Memory B cell (primary cell): ENCODE measurements at regions not wholly inside any gene's neighbourhood (a gene's known extent, or its start where the extent isn't known, plus 50 kb on each side); places are given as distances from the start of the nearest gene placed in this dataset.
"Not testable (repeated sequence)": the region's sequence is repeated elsewhere in the genome, so short reads cannot be mapped to it uniquely, and the experiment has no call there.

Source experiments
- ATAC-seq: fragments of 150-1000 bp; cut with Tn5 transposase; 2 replicates; pipeline ENCODE4 v1.10.0; 2021; ENCODE audit warnings: low read depth, mild to moderate bottlenecking, moderate library complexity
- DNase-seq, 2 donors: peaks; one replicate each; pipeline ENCODE4 v3.0.0; 2022; ENCODE audit warnings: low spot score in 2 of 2
- H3K27ac Mint-ChIP-seq: one replicate; pipeline ENCODE4 v1.8.0; 2022; ENCODE audit warnings: mild to moderate bottlenecking, moderate library complexity, mixed read lengths
- H3K27me3 Mint-ChIP-seq: one replicate; pipeline ENCODE4 v1.8.0; 2022; ENCODE audit warnings: mixed read lengths
- H3K36me3 Mint-ChIP-seq: one replicate; pipeline ENCODE4 v1.8.0; 2022; ENCODE audit warnings: mild to moderate bottlenecking, mixed read lengths
- H3K4me1 Mint-ChIP-seq: one replicate; pipeline ENCODE4 v1.8.0; 2022; ENCODE audit warnings: mixed read lengths
- H3K4me3 Mint-ChIP-seq: one replicate; pipeline ENCODE4 v1.8.0; 2022; ENCODE audit warnings: mild to moderate bottlenecking, moderate library complexity, mixed read lengths
- H3K9me3 Mint-ChIP-seq: one replicate; pipeline ENCODE4 v1.8.0; 2022; ENCODE audit warnings: mixed read lengths

DNA sequence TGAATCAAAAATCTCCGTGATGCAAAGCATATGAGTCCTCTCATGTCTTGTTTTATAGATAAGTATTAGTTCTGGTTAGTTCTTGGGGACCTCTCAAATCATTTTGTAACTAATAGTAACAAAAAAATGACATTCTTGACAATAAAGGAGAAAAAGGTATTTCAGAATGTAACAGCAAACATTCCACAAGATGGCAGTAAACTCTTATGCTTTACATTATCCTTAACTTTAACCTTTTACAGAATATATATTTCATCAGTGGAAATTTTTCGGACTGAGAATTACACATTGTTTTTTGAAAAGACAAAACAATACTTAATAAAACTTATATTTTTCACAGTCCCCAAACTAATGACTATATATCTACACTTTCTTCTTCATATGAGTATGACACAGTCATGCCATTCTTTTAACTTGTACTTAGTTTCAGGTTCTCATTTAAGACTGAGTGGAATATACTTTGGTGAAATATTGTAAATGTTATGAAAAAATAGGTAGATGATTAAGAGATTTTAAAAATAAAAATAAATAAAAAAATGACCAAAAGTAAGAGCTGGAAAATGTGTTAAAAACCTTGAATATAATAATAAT is 142.9 kb upstream of the NXPH2 start:
- Mint-ChIP-seq H3K36me3 (no peaks in the 10 kb centered on the region), H3K9me3 (no peaks in the 10 kb centered on the region), H3K4me3 (no peak overlapping the region), H3K4me1 (no peaks in the 10 kb centered on the region), H3K27ac (no peak overlapping the region), H3K27me3 (no peaks in the 10 kb centered on the region)
- ATAC-seq: no peak
- DNase-seq: no peak

- H3K4me3 Mint-ChIP-seq: no peak overlapping the region
- ATAC-seq (no peak), DNase-seq (no peak)
- H3K27ac Mint-ChIP-seq: no peak overlapping the region
- no peaks in the 10 kb centered on the region for H3K9me3 Mint-ChIP-seq
- no peaks in the 10 kb centered on the region for H3K36me3 Mint-ChIP-seq
- H3K27me3 Mint-ChIP-seq: no peaks in the 10 kb centered on the region
- no peaks in the 10 kb centered on the region for H3K4me1 Mint-ChIP-seq
Observed at GRCh38 chr2:138919120-138919747, 139.0 kb upstream of the NXPH2 start.

DNA sequence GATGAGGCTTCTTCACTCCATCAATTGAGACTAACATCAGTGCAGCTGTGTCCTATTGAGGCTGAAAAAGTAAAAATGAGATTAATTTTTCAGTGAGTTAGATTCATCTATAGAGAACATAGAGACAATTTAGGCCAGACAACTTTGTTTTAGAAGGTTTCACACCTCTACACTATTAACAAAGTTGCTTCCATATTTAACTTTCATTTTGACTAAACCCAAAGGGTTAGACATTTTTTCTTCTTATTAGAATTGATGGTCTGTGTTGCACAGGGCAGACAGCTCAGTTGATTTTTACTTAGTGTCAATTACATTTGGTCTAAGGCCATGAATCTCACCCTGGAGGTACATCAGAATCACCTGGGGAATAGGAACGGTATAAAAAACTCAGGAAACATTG is 130.2 kb upstream of the NXPH2 start:
- DNase-seq (no peak), ATAC-seq (no peak)
- no peaks in the 10 kb centered on the region for H3K27me3 Mint-ChIP-seq
- no peaks in the 10 kb centered on the region for H3K36me3 Mint-ChIP-seq
- no peak overlapping the region for H3K27ac Mint-ChIP-seq
- no peak overlapping the region for H3K4me3 Mint-ChIP-seq
- peaks cover 3% of the 10 kb centered on the region for H3K9me3 Mint-ChIP-seq
- no peaks in the 10 kb centered on the region for H3K4me1 Mint-ChIP-seq

DNA sequence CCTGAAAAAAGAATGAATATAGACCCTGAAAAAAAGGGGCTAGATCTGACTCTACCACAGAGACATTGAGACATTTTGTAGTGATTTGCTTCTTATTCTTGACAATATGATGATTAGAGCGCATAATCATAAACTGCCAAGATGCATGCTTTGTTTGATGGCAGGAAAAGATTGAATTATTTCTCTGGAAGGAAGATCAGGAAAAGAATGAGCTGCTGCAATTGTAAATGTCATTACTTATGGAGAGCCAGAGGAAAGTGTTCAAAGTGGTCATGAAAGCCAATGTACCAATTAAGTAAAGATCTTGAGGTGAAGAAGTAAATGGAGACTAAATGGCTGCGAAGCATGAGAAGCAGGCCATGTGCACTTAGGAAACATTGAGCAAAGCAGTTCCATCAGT is 126.4 kb upstream of the NXPH2 start:
- peaks cover 1% of the 10 kb centered on the region for H3K9me3 Mint-ChIP-seq
- no peaks in the 10 kb centered on the region for H3K4me1 Mint-ChIP-seq
- no peak for DNase-seq
- no peak overlapping the region for H3K4me3 Mint-ChIP-seq
- H3K36me3 Mint-ChIP-seq: no peaks in the 10 kb centered on the region
- no peak overlapping the region for H3K27ac Mint-ChIP-seq
- no peaks in the 10 kb centered on the region for H3K27me3 Mint-ChIP-seq
- no peak for ATAC-seq

DNA sequence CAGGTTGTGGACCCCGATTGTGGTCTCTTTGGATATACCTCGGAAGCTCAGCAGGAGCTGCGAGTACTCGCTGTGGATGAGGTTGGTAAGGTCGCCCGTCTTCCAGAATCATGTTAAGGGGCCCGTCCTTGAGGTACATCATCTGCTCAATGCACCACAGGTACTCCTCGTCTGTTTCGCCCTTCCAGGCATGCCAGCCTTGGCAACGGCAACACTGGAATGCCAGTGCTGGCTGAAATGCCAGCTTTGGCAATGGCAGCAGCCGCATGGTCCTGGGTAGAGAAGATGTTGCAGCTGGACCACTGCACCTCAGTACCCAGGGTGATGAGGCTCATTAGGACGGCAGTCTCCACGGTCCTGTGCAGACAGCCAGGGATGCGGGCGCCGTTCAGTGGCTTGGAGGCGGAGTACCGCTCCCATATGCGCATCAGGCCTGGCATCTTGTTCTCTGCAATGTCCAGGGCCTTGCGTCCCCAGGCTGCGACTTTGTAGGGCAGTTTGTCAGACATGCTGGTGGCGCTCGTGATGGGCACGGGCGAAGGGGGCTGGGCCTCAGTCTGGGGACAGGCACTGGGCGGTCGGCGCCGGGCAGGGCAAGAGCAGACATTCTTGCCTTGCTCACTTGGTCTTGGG is 122.2 kb upstream of the NXPH2 start:
- Mint-ChIP-seq H3K36me3 (no peaks in the 10 kb centered on the region), H3K27ac (no peak overlapping the region), H3K9me3 (no peaks in the 10 kb centered on the region), H3K4me1 (no peaks in the 10 kb centered on the region), H3K4me3 (no peak overlapping the region), H3K27me3 (no peaks in the 10 kb centered on the region)
- ATAC-seq: no peak
- no peak for DNase-seq

DNA sequence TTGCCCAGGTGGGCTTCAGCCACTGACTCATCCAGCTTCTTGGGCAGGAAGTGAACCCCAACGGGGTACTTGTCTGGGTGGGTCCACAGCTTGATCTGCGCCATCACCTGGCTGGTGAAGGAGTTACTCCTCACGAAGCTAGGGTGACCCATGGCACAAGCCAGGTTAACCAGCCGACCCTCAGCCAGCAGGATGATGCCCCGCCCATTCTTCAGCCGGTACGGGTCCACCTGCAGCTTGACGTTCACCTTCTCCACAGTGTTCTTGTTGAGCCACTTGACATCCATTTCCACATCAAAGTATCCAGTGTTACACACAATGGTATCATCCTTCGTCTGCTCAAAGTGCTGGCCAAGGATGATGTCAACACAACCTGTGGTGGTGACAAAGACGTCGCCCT is 121.3 kb upstream of the NXPH2 start:
- Mint-ChIP-seq H3K4me3 (no peak overlapping the region), H3K27ac (no peak overlapping the region), H3K27me3 (no peaks in the 10 kb centered on the region), H3K4me1 (no peaks in the 10 kb centered on the region), H3K36me3 (no peaks in the 10 kb centered on the region), H3K9me3 (no peaks in the 10 kb centered on the region)
- no peak for DNase-seq
- no peak for ATAC-seq

GRCh38 chr2:138898855-138899254 is 118.7 kb upstream of the NXPH2 start:
- Mint-ChIP-seq H3K27me3 (no peaks in the 10 kb centered on the region), H3K4me3 (no peak overlapping the region), H3K4me1 (no peaks in the 10 kb centered on the region), H3K9me3 (peaks cover 2% of the 10 kb centered on the region), H3K36me3 (no peaks in the 10 kb centered on the region), H3K27ac (no peak overlapping the region)
- no peak for ATAC-seq
- DNase-seq: no peak

DNA sequence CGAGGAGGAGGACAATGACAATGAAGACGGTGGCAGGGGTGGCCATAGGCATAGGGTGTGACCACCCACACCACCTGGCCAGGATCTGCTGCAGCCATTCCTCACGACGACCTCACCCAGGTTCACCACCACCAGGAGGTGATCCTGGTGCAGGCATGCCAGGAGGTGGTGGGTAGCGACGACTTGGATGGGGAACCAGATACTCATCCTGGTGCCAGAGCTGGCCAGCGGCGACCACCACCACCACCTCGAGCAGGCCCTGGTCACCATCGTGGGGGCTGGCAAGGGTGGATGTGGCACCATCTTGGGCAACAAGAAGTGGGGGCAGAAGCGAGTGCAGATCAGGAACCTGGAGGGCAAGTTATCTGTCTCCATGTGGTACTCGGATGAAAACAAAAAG is 117.1 kb upstream of the NXPH2 start:
- Mint-ChIP-seq H3K9me3 (peaks cover 2% of the 10 kb centered on the region), H3K4me3 (no peak overlapping the region), H3K27me3 (no peaks in the 10 kb centered on the region), H3K36me3 (no peaks in the 10 kb centered on the region), H3K4me1 (no peaks in the 10 kb centered on the region), H3K27ac (no peak overlapping the region)
- DNase-seq (no peak), ATAC-seq (no peak)

DNA sequence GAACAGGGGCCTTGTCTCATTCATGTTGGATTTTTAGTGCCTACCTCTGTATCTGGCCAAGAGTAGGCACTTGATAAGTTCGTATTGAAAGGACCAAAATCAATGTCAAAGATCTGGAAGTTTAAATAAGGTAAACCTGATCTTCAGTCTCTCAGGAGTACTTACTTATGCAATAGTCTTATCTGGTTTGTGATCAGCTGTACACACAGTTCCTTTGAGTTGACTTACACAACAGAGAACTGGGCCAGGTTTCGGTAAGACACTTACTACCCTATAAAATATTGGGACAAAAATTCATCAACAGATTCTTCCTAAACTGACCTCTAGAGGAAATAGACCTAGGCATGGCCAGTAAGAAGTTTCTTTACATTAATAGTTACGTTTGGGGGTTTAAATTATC is 113.6 kb upstream of the NXPH2 start:
- no peak for ATAC-seq
- no peaks in the 10 kb centered on the region for H3K36me3 Mint-ChIP-seq

DNA sequence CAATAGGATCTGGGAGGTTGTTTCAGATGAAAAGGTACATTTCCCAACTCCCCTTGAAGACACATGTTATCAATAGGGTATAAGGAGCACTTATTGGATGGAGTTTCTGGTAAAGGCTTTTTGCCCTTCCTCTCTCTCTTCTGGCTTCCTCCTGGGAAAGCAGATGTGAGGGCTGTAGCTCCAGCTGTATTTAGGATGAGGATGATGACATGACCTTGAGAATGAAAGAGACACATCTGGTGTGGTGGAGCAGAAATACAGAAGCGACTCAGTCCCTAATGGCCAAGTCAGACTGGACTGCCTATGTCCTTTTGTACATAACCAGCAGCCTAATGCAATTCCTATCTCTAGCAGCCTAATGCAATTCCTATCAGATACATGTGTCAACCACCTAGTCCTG is 100.9 kb upstream of the NXPH2 start:
- no peak overlapping the region for H3K27ac Mint-ChIP-seq
- ATAC-seq: no peak
- H3K9me3 Mint-ChIP-seq: no peaks in the 10 kb centered on the region
- peaks cover 2% of the 10 kb centered on the region for H3K27me3 Mint-ChIP-seq
- no peak overlapping the region for H3K4me3 Mint-ChIP-seq
- H3K4me1 Mint-ChIP-seq: no peaks in the 10 kb centered on the region
- DNase-seq: no peak
- no peaks in the 10 kb centered on the region for H3K36me3 Mint-ChIP-seq

More for the DNA sequence above, 113.6 kb upstream of the NXPH2 start:
- no peaks in the 10 kb centered on the region for H3K27me3 Mint-ChIP-seq
- no peaks in the 10 kb centered on the region for H3K4me1 Mint-ChIP-seq
- peaks cover 2% of the 10 kb centered on the region for H3K9me3 Mint-ChIP-seq
- no peak for DNase-seq
- H3K4me3 Mint-ChIP-seq: no peak overlapping the region
- H3K27ac Mint-ChIP-seq: no peak overlapping the region

DNA sequence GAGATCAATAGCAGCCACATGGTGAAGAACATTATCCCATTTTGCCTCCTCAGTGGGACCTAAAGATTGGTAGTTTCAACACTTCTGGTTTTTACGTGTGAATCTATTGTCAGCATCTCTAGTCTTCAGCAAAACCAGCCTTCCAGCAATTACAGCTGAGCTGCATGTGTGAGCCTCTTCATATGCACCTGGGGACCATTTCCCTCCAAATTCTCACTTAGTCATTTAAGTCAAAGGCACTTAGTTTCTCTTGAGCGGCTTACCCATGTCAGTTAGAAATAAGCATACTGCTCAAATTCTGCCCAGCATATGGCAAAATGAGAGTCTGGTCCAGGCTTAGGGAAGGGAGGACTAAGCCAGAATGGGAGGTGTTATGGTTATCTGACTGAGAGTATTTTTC is 99.7 kb upstream of the NXPH2 start:
- DNase-seq (no peak), ATAC-seq (no peak)
- no peaks in the 10 kb centered on the region for H3K9me3 Mint-ChIP-seq
- H3K4me3 Mint-ChIP-seq: no peak overlapping the region
- no peak overlapping the region for H3K27ac Mint-ChIP-seq
- no peaks in the 10 kb centered on the region for H3K36me3 Mint-ChIP-seq
- peaks cover 2% of the 10 kb centered on the region for H3K27me3 Mint-ChIP-seq
- H3K4me1 Mint-ChIP-seq: no peaks in the 10 kb centered on the region

DNA sequence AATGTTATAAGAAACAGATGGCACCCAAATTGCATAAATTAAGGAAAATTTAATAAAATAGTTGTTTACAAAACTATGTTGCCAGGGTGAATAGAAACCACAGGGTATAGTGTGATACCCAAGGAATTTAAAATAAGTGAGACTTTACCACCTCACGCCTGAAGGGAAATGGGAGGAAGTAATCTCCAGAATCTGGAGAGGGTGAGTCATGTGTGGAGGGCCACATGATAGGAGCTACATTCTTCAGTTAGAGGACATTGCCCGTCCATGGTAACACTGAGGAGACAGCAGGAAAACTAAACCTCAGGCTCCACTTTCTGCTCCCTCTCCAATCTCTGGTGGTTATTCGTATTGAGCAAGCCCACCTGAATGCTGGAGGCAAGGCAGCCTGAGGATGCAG is 97.2 kb upstream of the NXPH2 start:
- H3K27me3 Mint-ChIP-seq: peaks cover 2% of the 10 kb centered on the region
- no peak for ATAC-seq
- no peaks in the 10 kb centered on the region for H3K9me3 Mint-ChIP-seq
- no peak for DNase-seq
- H3K4me3 Mint-ChIP-seq: no peak overlapping the region
- no peaks in the 10 kb centered on the region for H3K36me3 Mint-ChIP-seq
- H3K27ac Mint-ChIP-seq: no peak overlapping the region
- H3K4me1 Mint-ChIP-seq: no peaks in the 10 kb centered on the region

DNA sequence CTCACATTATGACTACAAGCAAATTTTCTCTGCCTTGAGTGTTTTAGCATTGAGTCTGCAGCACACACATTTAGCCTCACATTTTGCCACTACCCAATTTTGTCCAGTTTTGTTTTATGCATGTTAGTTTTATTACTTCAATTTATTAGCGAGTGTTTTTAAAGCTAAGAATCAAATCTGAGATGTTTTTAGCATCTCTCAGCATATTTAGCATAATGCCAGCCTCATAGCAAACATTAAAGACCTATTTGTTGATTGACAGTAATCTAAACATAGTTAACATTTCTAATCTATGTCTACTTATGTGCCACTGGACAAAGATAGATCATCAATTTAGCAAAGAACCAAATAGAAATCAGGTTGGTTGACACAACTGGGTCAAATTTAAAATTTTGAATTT is 94.1 kb upstream of the NXPH2 start:
- Mint-ChIP-seq H3K36me3 (no peaks in the 10 kb centered on the region), H3K27me3 (peaks cover under 1% of the 10 kb centered on the region), H3K27ac (no peak overlapping the region), H3K4me1 (no peaks in the 10 kb centered on the region), H3K4me3 (no peak overlapping the region), H3K9me3 (peaks cover 4% of the 10 kb centered on the region)
- ATAC-seq (no peak), DNase-seq (no peak)

GRCh38 chr2:138872116-138872515 is 91.9 kb upstream of the NXPH2 start:
- not testable (repeated sequence) for H3K4me3 Mint-ChIP-seq, H3K27me3 Mint-ChIP-seq, H3K4me1 Mint-ChIP-seq, ATAC-seq, DNase-seq, H3K36me3 Mint-ChIP-seq, H3K9me3 Mint-ChIP-seq, H3K27ac Mint-ChIP-seq

DNA sequence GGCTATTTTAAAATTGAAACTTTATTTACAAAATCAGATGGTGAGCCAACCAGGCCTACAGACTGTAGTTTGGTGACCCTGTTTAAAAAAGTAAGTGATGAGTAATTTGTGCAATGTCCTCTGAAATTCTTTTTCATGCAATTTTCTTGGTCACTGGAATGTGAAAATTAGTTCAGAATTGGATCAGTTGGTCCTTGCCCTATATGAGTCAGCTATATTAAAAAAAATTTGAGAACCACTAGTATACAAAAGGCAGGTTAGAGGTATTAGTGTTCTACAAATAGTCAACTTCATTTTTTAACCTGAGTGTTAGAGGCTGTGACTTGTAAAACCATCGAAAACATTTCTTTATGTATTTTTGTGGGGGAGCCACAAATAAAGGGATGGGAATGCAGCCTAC is 91.1 kb upstream of the NXPH2 start:
- no peak for DNase-seq
- H3K36me3 Mint-ChIP-seq: no peaks in the 10 kb centered on the region
- no peaks in the 10 kb centered on the region for H3K4me1 Mint-ChIP-seq
- no peak overlapping the region for H3K4me3 Mint-ChIP-seq
- peaks cover 4% of the 10 kb centered on the region for H3K9me3 Mint-ChIP-seq
- H3K27ac Mint-ChIP-seq: no peak overlapping the region
- H3K27me3 Mint-ChIP-seq: no peaks in the 10 kb centered on the region
- ATAC-seq: no peak
